H1 (cell line): ENCODE measurements at regions not wholly inside any gene's neighbourhood (a gene's known extent, or its start where the extent isn't known, plus 50 kb on each side); places are given as distances from the start of the nearest gene placed in this dataset.

Source experiments
- BRCA1 ChIP-seq: IDR thresholded peaks from 2 replicates; pipeline ENCODE4 v1.6.1; 2012; ENCODE audit warnings: low read depth, low read length, improper control_type of control experiment
- CTBP2 ChIP-seq: IDR thresholded peaks from 2 replicates; pipeline ENCODE4 v1.7.0; 2011; ENCODE audit warnings: borderline replicate concordance, mild to moderate bottlenecking, moderate library complexity, mixed read lengths, low read length; ENCODE audit not compliant: insufficient read depth, insufficient read length
- EP300 ChIP-seq, 2 experiments: IDR thresholded peaks; 1 replicate in 1 of 2; 2 replicates in 1 of 2; pipeline ENCODE4 v1.6.1; 2011 to 2012; ENCODE audit warnings: low read depth in 2 of 2, low read length in 2 of 2, mild to moderate bottlenecking in 2 of 2, borderline replicate concordance in 1 of 2, inconsistent platforms in 1 of 2, moderate library complexity in 1 of 2
- JUND ChIP-seq: IDR thresholded peaks from 2 replicates; pipeline ENCODE4 v1.6.1; 2011; ENCODE audit warnings: mild to moderate bottlenecking, improper control_type of control experiment, low read length
- MAFK ChIP-seq: IDR thresholded peaks from 2 replicates; pipeline ENCODE4 v1.6.1; 2012; ENCODE audit warnings: low read depth, mild to moderate bottlenecking, improper control_type of control experiment, low read length
- POLR2A ChIP-seq, 2 experiments: IDR thresholded peaks; 1 replicate in 1 of 2; 2 replicates in 1 of 2; pipeline ENCODE4 v1.6.1; 2011; ENCODE audit warnings: low read depth in 2 of 2, low read length in 2 of 2, mild to moderate bottlenecking in 2 of 2; ENCODE audit errors: control extremely low read depth in 1 of 2
- SIRT6 ChIP-seq: IDR thresholded peaks from one replicate; pipeline ENCODE4 v1.7.1; 2012; ENCODE audit warnings: low read length, inconsistent platforms
- SP2 ChIP-seq: IDR thresholded peaks from 2 replicates; pipeline ENCODE4 v1.6.1; 2012; ENCODE audit warnings: mild to moderate bottlenecking, low read length, inconsistent platforms
- TBP ChIP-seq: IDR thresholded peaks from 2 replicates; pipeline ENCODE4 v1.6.1; 2011; ENCODE audit warnings: low read depth, low read length, improper control_type of control experiment
- USF2 ChIP-seq: IDR thresholded peaks from 2 replicates; pipeline ENCODE4 v1.6.1; 2011; ENCODE audit warnings: low read length, improper control_type of control experiment
- TF ChIP-seq, protein P1 (sequence below): fragments of 300-600 bp; sonication (generic); IDR thresholded peaks from 2 replicates; pipeline ENCODE4 v1.7.1; 2012; ENCODE audit warnings: low read length, moderate library complexity, mild to moderate bottlenecking, inconsistent platforms; ENCODE audit not compliant: insufficient replicate concordance

DNA sequence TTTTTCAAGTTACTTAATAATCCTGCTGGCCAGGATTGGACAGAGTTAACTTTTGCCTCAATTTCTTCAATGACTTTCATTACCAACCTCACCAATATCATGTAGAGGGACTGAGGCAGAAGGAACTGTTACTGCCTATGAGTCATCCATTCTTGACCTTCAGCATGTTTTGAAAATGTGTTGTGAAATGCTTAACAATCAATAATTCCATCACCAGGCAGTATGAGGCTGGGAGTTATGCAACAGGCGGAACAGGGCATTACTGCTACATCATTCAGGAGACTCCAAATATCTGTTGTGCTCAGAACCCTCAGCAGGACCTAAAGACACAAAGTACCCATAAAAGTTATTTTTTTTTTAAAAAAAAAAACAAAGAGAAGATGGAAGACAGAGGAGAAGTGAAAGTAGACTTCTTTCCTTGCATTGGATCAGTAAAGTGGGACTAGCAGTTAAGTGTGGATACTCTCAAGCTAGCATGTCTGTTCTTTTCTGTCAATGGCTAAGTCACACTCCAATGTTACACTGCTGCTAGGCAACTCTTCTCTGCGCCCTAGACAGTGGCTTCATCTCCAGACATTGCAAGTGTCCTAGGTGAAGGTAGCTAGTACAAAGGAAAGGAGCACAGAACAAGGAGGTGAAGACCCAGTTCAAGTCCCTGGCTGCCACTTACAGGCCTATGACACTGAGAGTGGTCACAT is 184.9 kb upstream of the LPP start (continued):
- TF ChIP-seq, protein P1, sequence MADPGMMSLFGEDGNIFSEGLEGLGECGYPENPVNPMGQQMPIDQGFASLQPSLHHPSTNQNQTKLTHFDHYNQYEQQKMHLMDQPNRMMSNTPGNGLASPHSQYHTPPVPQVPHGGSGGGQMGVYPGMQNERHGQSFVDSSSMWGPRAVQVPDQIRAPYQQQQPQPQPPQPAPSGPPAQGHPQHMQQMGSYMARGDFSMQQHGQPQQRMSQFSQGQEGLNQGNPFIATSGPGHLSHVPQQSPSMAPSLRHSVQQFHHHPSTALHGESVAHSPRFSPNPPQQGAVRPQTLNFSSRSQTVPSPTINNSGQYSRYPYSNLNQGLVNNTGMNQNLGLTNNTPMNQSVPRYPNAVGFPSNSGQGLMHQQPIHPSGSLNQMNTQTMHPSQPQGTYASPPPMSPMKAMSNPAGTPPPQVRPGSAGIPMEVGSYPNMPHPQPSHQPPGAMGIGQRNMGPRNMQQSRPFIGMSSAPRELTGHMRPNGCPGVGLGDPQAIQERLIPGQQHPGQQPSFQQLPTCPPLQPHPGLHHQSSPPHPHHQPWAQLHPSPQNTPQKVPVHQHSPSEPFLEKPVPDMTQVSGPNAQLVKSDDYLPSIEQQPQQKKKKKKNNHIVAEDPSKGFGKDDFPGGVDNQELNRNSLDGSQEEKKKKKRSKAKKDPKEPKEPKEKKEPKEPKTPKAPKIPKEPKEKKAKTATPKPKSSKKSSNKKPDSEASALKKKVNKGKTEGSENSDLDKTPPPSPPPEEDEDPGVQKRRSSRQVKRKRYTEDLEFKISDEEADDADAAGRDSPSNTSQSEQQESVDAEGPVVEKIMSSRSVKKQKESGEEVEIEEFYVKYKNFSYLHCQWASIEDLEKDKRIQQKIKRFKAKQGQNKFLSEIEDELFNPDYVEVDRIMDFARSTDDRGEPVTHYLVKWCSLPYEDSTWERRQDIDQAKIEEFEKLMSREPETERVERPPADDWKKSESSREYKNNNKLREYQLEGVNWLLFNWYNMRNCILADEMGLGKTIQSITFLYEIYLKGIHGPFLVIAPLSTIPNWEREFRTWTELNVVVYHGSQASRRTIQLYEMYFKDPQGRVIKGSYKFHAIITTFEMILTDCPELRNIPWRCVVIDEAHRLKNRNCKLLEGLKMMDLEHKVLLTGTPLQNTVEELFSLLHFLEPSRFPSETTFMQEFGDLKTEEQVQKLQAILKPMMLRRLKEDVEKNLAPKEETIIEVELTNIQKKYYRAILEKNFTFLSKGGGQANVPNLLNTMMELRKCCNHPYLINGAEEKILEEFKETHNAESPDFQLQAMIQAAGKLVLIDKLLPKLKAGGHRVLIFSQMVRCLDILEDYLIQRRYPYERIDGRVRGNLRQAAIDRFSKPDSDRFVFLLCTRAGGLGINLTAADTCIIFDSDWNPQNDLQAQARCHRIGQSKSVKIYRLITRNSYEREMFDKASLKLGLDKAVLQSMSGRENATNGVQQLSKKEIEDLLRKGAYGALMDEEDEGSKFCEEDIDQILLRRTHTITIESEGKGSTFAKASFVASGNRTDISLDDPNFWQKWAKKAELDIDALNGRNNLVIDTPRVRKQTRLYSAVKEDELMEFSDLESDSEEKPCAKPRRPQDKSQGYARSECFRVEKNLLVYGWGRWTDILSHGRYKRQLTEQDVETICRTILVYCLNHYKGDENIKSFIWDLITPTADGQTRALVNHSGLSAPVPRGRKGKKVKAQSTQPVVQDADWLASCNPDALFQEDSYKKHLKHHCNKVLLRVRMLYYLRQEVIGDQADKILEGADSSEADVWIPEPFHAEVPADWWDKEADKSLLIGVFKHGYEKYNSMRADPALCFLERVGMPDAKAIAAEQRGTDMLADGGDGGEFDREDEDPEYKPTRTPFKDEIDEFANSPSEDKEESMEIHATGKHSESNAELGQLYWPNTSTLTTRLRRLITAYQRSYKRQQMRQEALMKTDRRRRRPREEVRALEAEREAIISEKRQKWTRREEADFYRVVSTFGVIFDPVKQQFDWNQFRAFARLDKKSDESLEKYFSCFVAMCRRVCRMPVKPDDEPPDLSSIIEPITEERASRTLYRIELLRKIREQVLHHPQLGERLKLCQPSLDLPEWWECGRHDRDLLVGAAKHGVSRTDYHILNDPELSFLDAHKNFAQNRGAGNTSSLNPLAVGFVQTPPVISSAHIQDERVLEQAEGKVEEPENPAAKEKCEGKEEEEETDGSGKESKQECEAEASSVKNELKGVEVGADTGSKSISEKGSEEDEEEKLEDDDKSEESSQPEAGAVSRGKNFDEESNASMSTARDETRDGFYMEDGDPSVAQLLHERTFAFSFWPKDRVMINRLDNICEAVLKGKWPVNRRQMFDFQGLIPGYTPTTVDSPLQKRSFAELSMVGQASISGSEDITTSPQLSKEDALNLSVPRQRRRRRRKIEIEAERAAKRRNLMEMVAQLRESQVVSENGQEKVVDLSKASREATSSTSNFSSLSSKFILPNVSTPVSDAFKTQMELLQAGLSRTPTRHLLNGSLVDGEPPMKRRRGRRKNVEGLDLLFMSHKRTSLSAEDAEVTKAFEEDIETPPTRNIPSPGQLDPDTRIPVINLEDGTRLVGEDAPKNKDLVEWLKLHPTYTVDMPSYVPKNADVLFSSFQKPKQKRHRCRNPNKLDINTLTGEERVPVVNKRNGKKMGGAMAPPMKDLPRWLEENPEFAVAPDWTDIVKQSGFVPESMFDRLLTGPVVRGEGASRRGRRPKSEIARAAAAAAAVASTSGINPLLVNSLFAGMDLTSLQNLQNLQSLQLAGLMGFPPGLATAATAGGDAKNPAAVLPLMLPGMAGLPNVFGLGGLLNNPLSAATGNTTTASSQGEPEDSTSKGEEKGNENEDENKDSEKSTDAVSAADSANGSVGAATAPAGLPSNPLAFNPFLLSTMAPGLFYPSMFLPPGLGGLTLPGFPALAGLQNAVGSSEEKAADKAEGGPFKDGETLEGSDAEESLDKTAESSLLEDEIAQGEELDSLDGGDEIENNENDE = no peak
- no peak for TF ChIP-seq USF2
- no peak for TF ChIP-seq JUND
- TF ChIP-seq POLR2A (IDR thresholded peaks at IDR 0.05; ENCODE audit: control extremely low read depth in 1 of 2, low read depth in 2 of 2, low read length in 2 of 2) = no peak
- no peak for TF ChIP-seq SP2
- no peak for TF ChIP-seq EP300 (IDR thresholded peaks at IDR 0.05; ENCODE audit: borderline replicate concordance in 1 of 2, low read depth in 2 of 2, low read length in 2 of 2)
- TF ChIP-seq SIRT6 = no peak
- TF ChIP-seq CTBP2 = no peak
- TF ChIP-seq TBP = no peak
- no peak for TF ChIP-seq MAFK
- TF ChIP-seq BRCA1 = no peak
